A673 (cell line): ENCODE measurements at regions not wholly inside any gene's neighbourhood (a gene's known extent, or its start where the extent isn't known, plus 50 kb on each side); places are given as distances from the start of the nearest gene placed in this dataset.

Experiments used
- BruUV-seq: library from RNA; stranded (reverse); fragments of 400-500 nt; replicated peaks from 2 replicates; lab custom pipeline; 2021; lab: Mats Ljungman, UMichigan
- CTCF ChIA-PET: fragments of 300-600 bp; sonication (Branson Sonifier 250); formaldehyde crosslinking; loops from one replicate; lab custom pipeline; 2022; ENCODE audit warnings: antibody characterized with exemption; lab: Charles Lee
- POLR2A ChIA-PET: fragments of 300-600 bp; sonication (Branson Sonifier 250); formaldehyde crosslinking; loops from one replicate; lab custom pipeline; 2022; ENCODE audit warnings: antibody characterized with exemption; ENCODE audit not compliant: low non-redundant PET; lab: Charles Lee
- DNase-seq: peaks from one replicate; pipeline ENCODE4 v3.0.0-alpha.2; 2015; ENCODE audit warnings: low spot score
- H3K27ac ChIP-seq: fragments of 200-600 bp; sonication (generic); 2 replicates; pipeline ENCODE4 v1.5.1; 2016; ENCODE audit warnings: mixed run types, low read depth, mild to moderate bottlenecking, mixed read lengths, antibody characterized with exemption, low read length; ENCODE audit not compliant: poor library complexity, severe bottlenecking
- H3K27me3 ChIP-seq: fragments of 200-600 bp; sonication (generic); replicated peaks from 2 replicates; pipeline ENCODE4 v1.6.1; 2017; ENCODE audit warnings: mixed run types, low read depth, mild to moderate bottlenecking, mixed read lengths, antibody characterized with exemption, low read length; ENCODE audit not compliant: insufficient read depth, poor library complexity
- H3K36me3 ChIP-seq: fragments of 200-600 bp; sonication (generic); 2 replicates; pipeline ENCODE4 v1.6.1; 2016; ENCODE audit warnings: mixed run types, mild to moderate bottlenecking, mixed read lengths, antibody characterized with exemption, low read length; ENCODE audit not compliant: insufficient read depth, poor library complexity, severe bottlenecking
- H3K4me1 ChIP-seq: fragments of 200-600 bp; sonication (generic); 2 replicates; pipeline ENCODE4 v1.6.1; 2017; ENCODE audit warnings: mixed run types, mild to moderate bottlenecking, mixed read lengths, antibody characterized with exemption, low read length; ENCODE audit not compliant: insufficient read depth, poor library complexity, severe bottlenecking
- H3K4me3 ChIP-seq: fragments of 200-600 bp; sonication (generic); 2 replicates; pipeline ENCODE4 v1.5.1; 2016; ENCODE audit warnings: low read depth, mixed run types, mild to moderate bottlenecking, mixed read lengths, low read length; ENCODE audit not compliant: poor library complexity, severe bottlenecking
- H3K9me3 ChIP-seq: fragments of 200-600 bp; sonication (generic); 2 replicates; pipeline ENCODE4 v1.6.1; 2016; ENCODE audit warnings: mixed run types, low read depth, mild to moderate bottlenecking, mixed read lengths, antibody characterized with exemption, low read length; ENCODE audit not compliant: poor library complexity, severe bottlenecking
- EZH2 ChIP-seq: fragments of 200-600 bp; sonication (generic); IDR thresholded peaks from 2 replicates; pipeline ENCODE4 v1.6.1; 2017; ENCODE audit warnings: borderline replicate concordance, low read depth, mild to moderate bottlenecking, mixed read lengths, antibody characterized with exemption, low read length; ENCODE audit not compliant: poor library complexity, severe bottlenecking
- intact Hi-C: fragments of 100-400 bp; cut with micrococcal nuclease; formaldehyde crosslinking; loops from one replicate; pipeline ENCODE4 v1.10.0; 2022; ENCODE audit not compliant: unreplicated experiment
- TF ChIP-seq, protein P1 (sequence below): fragments of 300-800, 200-600 bp; sonication (generic); conservative IDR thresholded peaks from 2 replicates; pipeline ENCODE4 v1.5.1; 2017; ENCODE audit warnings: low read depth, mild to moderate bottlenecking, antibody characterized with exemption, low read length, moderate library complexity, mixed read lengths

- ChIA-PET POLR2A (no interaction called here), CTCF (no interaction called here)
- Histone ChIP-seq H3K27me3 (no peaks in the 10 kb centered on the region), H3K4me1 (peaks cover 4% of the 10 kb centered on the region), H3K27ac (no peak overlapping the region), H3K36me3 (no peaks in the 10 kb centered on the region), H3K9me3 (no peaks in the 10 kb centered on the region), H3K4me3 (no peak overlapping the region)
- no TSS peak for BruUV-seq
- DNase-seq = no peak
- intact Hi-C loops = loop anchor here (5.0 to 10.0 kb wide), 5 partner anchors 87 to 959 kb away; no protein-coding TSS in a partner anchor
- TF ChIP-seq, protein P1, sequence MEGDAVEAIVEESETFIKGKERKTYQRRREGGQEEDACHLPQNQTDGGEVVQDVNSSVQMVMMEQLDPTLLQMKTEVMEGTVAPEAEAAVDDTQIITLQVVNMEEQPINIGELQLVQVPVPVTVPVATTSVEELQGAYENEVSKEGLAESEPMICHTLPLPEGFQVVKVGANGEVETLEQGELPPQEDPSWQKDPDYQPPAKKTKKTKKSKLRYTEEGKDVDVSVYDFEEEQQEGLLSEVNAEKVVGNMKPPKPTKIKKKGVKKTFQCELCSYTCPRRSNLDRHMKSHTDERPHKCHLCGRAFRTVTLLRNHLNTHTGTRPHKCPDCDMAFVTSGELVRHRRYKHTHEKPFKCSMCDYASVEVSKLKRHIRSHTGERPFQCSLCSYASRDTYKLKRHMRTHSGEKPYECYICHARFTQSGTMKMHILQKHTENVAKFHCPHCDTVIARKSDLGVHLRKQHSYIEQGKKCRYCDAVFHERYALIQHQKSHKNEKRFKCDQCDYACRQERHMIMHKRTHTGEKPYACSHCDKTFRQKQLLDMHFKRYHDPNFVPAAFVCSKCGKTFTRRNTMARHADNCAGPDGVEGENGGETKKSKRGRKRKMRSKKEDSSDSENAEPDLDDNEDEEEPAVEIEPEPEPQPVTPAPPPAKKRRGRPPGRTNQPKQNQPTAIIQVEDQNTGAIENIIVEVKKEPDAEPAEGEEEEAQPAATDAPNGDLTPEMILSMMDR = no peak
- TF ChIP-seq EZH2 = no peak
These were observed 92.2 kb upstream of the GNAQ start for GRCh38 chr9:78123808-78124207.

GRCh38 chr9:78122631-78123030 is 91.0 kb upstream of the GNAQ start:
- TF ChIP-seq, protein P1 = no peak
- TF ChIP-seq EZH2 = no peak
- no peak overlapping the region for H3K27ac ChIP-seq
- BruUV-seq = no TSS peak
- H3K9me3 ChIP-seq = no peaks in the 10 kb centered on the region
- no peak for DNase-seq
- peaks cover 4% of the 10 kb centered on the region for H3K4me1 ChIP-seq
- ChIA-PET POLR2A (no interaction called here), CTCF (interaction anchor here (0.5 kb wide), 1 partner anchor 247 kb away, joined by 4 read pairs; no protein-coding TSS in a partner anchor)
- no peaks in the 10 kb centered on the region for H3K36me3 ChIP-seq
- no peak overlapping the region for H3K4me3 ChIP-seq
- intact Hi-C loops = loop anchor here (5.0 to 10.0 kb wide), 5 partner anchors 85 to 958 kb away; no protein-coding TSS in a partner anchor
- no peaks in the 10 kb centered on the region for H3K27me3 ChIP-seq

DNA sequence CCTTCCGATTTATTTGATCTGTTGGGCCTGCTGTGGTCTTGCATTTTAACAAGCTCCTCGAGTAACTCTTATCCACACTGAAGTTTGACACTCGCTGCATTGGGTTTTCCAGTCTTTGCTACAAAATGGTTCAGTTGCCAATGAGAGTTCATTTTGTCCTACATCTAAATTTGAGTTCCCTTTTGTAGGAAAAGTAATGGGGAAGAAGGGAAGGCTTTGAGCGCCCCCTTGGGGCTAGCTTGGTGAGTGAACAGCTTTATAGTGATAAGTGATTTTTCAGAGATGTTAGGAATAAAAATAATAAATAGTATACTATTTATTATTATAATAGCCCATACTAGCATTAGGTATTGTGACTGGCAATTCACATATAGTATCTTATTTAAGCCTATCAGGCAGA is 89.9 kb upstream of the GNAQ start:
- H3K27me3 ChIP-seq = no peaks in the 10 kb centered on the region
- TF ChIP-seq, protein P1 = peak; percentile 83
- no peak for TF ChIP-seq EZH2
- ChIA-PET POLR2A (interaction anchor here (0.6 kb wide), 1 partner anchor 80 kb away, joined by 3 read pairs; no protein-coding TSS in a partner anchor), CTCF (interaction anchor here (0.6 to 1.3 kb wide), 2 partner anchors 144 to 710 kb away, joined by 4 to 9 read pairs; no protein-coding TSS in a partner anchor)
- peak; percentile 82 for DNase-seq
- intact Hi-C loops = loop anchor here (2.0 to 10.0 kb wide), 6 partner anchors 84 to 957 kb away; no protein-coding TSS in a partner anchor
- no peaks in the 10 kb centered on the region for H3K9me3 ChIP-seq
- no peaks in the 10 kb centered on the region for H3K36me3 ChIP-seq
- no peak overlapping the region for H3K27ac ChIP-seq
- H3K4me3 ChIP-seq = no peak overlapping the region
- peaks cover 4% of the 10 kb centered on the region for H3K4me1 ChIP-seq
- BruUV-seq = no TSS peak
